ENCODE measurements at regions not wholly inside any gene's neighbourhood (a gene's known extent, or its start where the extent isn't known, plus 50 kb on each side); places are given as distances from the start of the nearest gene placed in this dataset.
"Not testable (repeated sequence)": the region's sequence is repeated elsewhere in the genome, so short reads cannot be mapped to it uniquely, and the experiment has no call there.

GRCh38 chr9:68627104-68627503 lies 77.9 kb upstream of the PIP5K1B start:
- intact Hi-C loops (cut with micrococcal nuclease), result no loop called here
- ATAC-seq (no peak), DNase-seq (no peak)
- ChIA-PET CTCF (interaction anchor here (0.7 kb wide), 1 partner anchor 372 kb away, joined by 3 read pairs; no protein-coding TSS in a partner anchor), POLR2A (no interaction called here)
- no peaks in the 10 kb centered on the region for H3K9me3 Mint-ChIP-seq
- no peaks in the 10 kb centered on the region for H3K4me1 Mint-ChIP-seq
- no peak overlapping the region for H3K4me3 Mint-ChIP-seq
- H3K36me3 ChIP-seq (ENCODE audit: control insufficient read depth in 2 of 3, insufficient read depth in 3 of 3, low read length in 3 of 3), result no peaks in the 10 kb centered on the region
- peaks cover 0 to 9% (median 6%) of the 10 kb centered on the region in 5 donors for H3K27me3 Mint-ChIP-seq
- H3K4me3 ChIP-seq (ENCODE audit: low read length), result no peak overlapping the region
- H3K27ac Mint-ChIP-seq, result no peak overlapping the region
- no peaks in the 10 kb centered on the region for H3K9me3 ChIP-seq (ENCODE audit: control insufficient read depth in 2 of 3, low read length in 3 of 3)
- H3K27ac ChIP-seq (ENCODE audit: low read depth, low read length), result no peak overlapping the region
- H3K27me3 ChIP-seq (ENCODE audit: control insufficient read depth in 2 of 2, insufficient read depth in 2 of 2, low read length in 2 of 2), result peaks cover 0 to 3% of the 10 kb centered on the region in 2 donors
- H3K36me3 Mint-ChIP-seq, result no peaks in the 10 kb centered on the region
- H3K4me1 ChIP-seq (ENCODE audit: control insufficient read depth in 2 of 2, insufficient read depth in 2 of 2, low read length in 2 of 2), result no peaks in the 10 kb centered on the region

GRCh38 chr9:68627594-68627993 lies 77.4 kb upstream of the PIP5K1B start:
- CTCF ChIA-PET, result interaction anchor here (0.7 kb wide), 1 partner anchor 372 kb away, joined by 3 read pairs; no protein-coding TSS in a partner anchor
- no peak overlapping the region for H3K4me3 Mint-ChIP-seq
- intact Hi-C loops (cut with micrococcal nuclease), result no loop called here

DNA sequence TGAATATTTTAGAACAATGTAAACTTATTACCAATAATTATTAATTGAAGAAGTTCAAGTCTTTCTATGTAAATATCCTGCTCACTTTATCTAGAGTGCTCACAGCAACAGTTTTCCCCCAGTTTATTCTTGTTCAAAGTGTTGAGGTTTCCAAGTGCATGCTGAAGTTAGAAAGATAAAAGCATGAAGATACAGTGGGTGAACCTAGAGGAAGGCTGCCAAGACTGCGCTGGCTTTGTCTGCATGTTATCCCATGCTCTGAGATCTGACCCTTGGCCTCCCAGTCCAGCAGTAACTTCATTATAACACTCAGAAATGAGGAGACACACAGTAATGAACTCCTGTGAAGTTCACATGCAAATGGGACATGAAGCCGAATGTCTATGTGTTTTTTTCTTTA lies 76.0 kb upstream of the PIP5K1B start:
- no peaks in the 10 kb centered on the region for H3K36me3 ChIP-seq (ENCODE audit: control insufficient read depth in 2 of 3, insufficient read depth in 3 of 3, low read length in 3 of 3)
- H3K27me3 ChIP-seq (ENCODE audit: control insufficient read depth in 2 of 2, insufficient read depth in 2 of 2, low read length in 2 of 2), result no peaks in the 10 kb centered on the region
- no peaks in the 10 kb centered on the region for H3K4me1 ChIP-seq (ENCODE audit: control insufficient read depth in 2 of 2, insufficient read depth in 2 of 2, low read length in 2 of 2)
- H3K27ac ChIP-seq (ENCODE audit: low read depth, low read length), result no peak overlapping the region
- no peak overlapping the region for H3K4me3 Mint-ChIP-seq
- no peaks in the 10 kb centered on the region for H3K4me1 Mint-ChIP-seq
- intact Hi-C loops (cut with micrococcal nuclease), result no loop called here
- H3K9me3 ChIP-seq (ENCODE audit: control insufficient read depth in 2 of 3, low read length in 3 of 3), result no peaks in the 10 kb centered on the region
- H3K36me3 Mint-ChIP-seq, result no peaks in the 10 kb centered on the region
- DNase-seq (no peak), ATAC-seq (no peak)
- no peaks in the 10 kb centered on the region for H3K9me3 Mint-ChIP-seq
- POLR2A ChIA-PET, result no interaction called here
- no peak overlapping the region for H3K27ac Mint-ChIP-seq
- CTCF ChIA-PET, result no interaction called here
- H3K4me3 ChIP-seq (ENCODE audit: low read length), result no peak overlapping the region
- peaks cover 0 to 9% (median 3%) of the 10 kb centered on the region in 5 donors for H3K27me3 Mint-ChIP-seq

More at GRCh38 chr9:68627594-68627993, 77.4 kb upstream of the PIP5K1B start:
- POLR2A ChIA-PET, result no interaction called here
- Histone ChIP-seq H3K36me3 (ENCODE audit: control insufficient read depth in 2 of 3, insufficient read depth in 3 of 3, low read length in 3 of 3) (no peaks in the 10 kb centered on the region), H3K4me1 (ENCODE audit: control insufficient read depth in 2 of 2, insufficient read depth in 2 of 2, low read length in 2 of 2) (no peaks in the 10 kb centered on the region), H3K27me3 (ENCODE audit: control insufficient read depth in 2 of 2, insufficient read depth in 2 of 2, low read length in 2 of 2) (peaks cover 0 to 3% of the 10 kb centered on the region in 2 donors), H3K27ac (ENCODE audit: low read depth, low read length) (no peak overlapping the region), H3K9me3 (ENCODE audit: control insufficient read depth in 2 of 3, low read length in 3 of 3) (no peaks in the 10 kb centered on the region), H3K4me3 (ENCODE audit: low read length) (no peak overlapping the region)
- DNase-seq (no peak), ATAC-seq (no peak)
- Mint-ChIP-seq H3K4me1 (no peaks in the 10 kb centered on the region), H3K9me3 (no peaks in the 10 kb centered on the region), H3K27ac (no peak overlapping the region), H3K27me3 (peaks cover 0 to 9% (median 6%) of the 10 kb centered on the region in 5 donors), H3K36me3 (no peaks in the 10 kb centered on the region)

DNA sequence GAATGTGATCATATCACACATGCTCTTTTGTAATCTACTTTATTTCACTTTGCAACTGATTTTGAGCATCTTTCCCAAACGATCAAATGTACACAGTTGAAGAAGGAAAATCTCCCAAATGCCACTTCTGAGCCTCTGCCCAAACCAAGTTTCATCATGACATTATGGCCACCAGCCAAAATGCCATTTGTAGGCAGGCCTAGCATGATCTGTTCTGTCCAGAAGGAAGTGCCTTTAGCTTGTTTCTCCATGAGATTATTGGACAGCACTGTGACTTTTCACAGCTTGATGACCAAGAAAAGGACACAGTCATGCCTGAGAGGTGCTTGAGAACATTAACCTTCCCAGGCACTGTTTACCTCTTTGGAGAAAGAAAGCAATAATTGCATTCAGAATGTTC lies 73.2 kb upstream of the PIP5K1B start:
- Mint-ChIP-seq H3K36me3 (no peaks in the 10 kb centered on the region), H3K27ac (no peak overlapping the region), H3K4me1 (peaks cover 0 to 3% (median 0%) of the 10 kb centered on the region in 7 donors), H3K27me3 (peaks cover 0 to 10% (median 2%) of the 10 kb centered on the region in 5 donors), H3K4me3 (no peak overlapping the region), H3K9me3 (peaks cover 0 to 3% (median 0%) of the 10 kb centered on the region in 11 donors)
- CTCF ChIA-PET, result no interaction called here
- DNase-seq (no peak), ATAC-seq (no peak)
- POLR2A ChIA-PET, result no interaction called here
- Histone ChIP-seq H3K4me1 (ENCODE audit: control insufficient read depth in 2 of 2, insufficient read depth in 2 of 2, low read length in 2 of 2) (no peaks in the 10 kb centered on the region), H3K4me3 (ENCODE audit: low read length) (no peak overlapping the region), H3K27ac (ENCODE audit: low read depth, low read length) (no peak overlapping the region), H3K27me3 (ENCODE audit: control insufficient read depth in 2 of 2, insufficient read depth in 2 of 2, low read length in 2 of 2) (no peaks in the 10 kb centered on the region), H3K9me3 (ENCODE audit: control insufficient read depth in 2 of 3, low read length in 3 of 3) (no peaks in the 10 kb centered on the region), H3K36me3 (ENCODE audit: control insufficient read depth in 2 of 3, insufficient read depth in 3 of 3, low read length in 3 of 3) (no peaks in the 10 kb centered on the region)
- intact Hi-C loops (cut with micrococcal nuclease), result no loop called here

GRCh38 chr9:68637020-68637419 lies 68.0 kb upstream of the PIP5K1B start:
- intact Hi-C loops (cut with micrococcal nuclease), result no loop called here
- ChIA-PET CTCF (interaction anchor here (0.6 kb wide), 1 partner anchor 330 kb away, joined by 3 read pairs; no protein-coding TSS in a partner anchor), POLR2A (no interaction called here)
- H3K36me3 ChIP-seq (ENCODE audit: control insufficient read depth in 2 of 3, insufficient read depth in 3 of 3, low read length in 3 of 3), result no peaks in the 10 kb centered on the region
- no peaks in the 10 kb centered on the region for H3K9me3 ChIP-seq (ENCODE audit: control insufficient read depth in 2 of 3, low read length in 3 of 3)
- H3K4me3 ChIP-seq (ENCODE audit: low read length), result no peak overlapping the region
- Mint-ChIP-seq H3K27me3 (peaks cover 0 to 7% (median 0%) of the 10 kb centered on the region in 5 donors), H3K4me1 (peaks cover 0 to 3% (median 0%) of the 10 kb centered on the region in 7 donors), H3K4me3 (no peak overlapping the region), H3K9me3 (peaks cover 0 to 3% (median 0%) of the 10 kb centered on the region in 11 donors), H3K36me3 (no peaks in the 10 kb centered on the region), H3K27ac (no peak overlapping the region)
- no peaks in the 10 kb centered on the region for H3K4me1 ChIP-seq (ENCODE audit: control insufficient read depth in 2 of 2, insufficient read depth in 2 of 2, low read length in 2 of 2)
- no peak for ATAC-seq
- H3K27me3 ChIP-seq (ENCODE audit: control insufficient read depth in 2 of 2, insufficient read depth in 2 of 2, low read length in 2 of 2), result no peaks in the 10 kb centered on the region
- H3K27ac ChIP-seq (ENCODE audit: low read depth, low read length), result no peak overlapping the region
- no peak for DNase-seq

DNA sequence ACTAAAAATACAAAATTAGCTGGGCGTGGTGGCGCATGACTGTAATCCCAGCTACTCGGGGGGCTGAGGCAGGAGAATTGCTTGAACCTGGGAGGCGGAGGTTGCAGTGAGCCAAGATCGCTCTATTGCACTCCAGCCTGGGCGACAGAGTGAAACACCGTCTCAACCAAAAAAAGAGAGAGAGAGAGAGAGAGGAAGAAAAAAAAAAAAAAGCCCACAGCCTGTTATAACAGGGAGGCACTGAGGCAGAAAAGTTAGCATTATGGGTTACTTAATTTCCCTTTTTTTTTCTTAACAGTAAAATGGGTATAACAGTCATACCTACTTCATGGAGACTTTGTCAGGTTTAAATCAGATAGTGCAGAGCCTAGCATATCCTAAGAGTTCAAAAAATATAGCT lies 65.8 kb upstream of the PIP5K1B start:
- H3K36me3 Mint-ChIP-seq; H3K4me1 Mint-ChIP-seq; H3K4me1 ChIP-seq (ENCODE audit: control insufficient read depth in 2 of 2, insufficient read depth in 2 of 2, low read length in 2 of 2); CTCF ChIA-PET; H3K4me3 ChIP-seq (ENCODE audit: low read length); POLR2A ChIA-PET; H3K9me3 Mint-ChIP-seq; H3K27ac Mint-ChIP-seq; H3K36me3 ChIP-seq (ENCODE audit: control insufficient read depth in 2 of 3, insufficient read depth in 3 of 3, low read length in 3 of 3); H3K27me3 ChIP-seq (ENCODE audit: control insufficient read depth in 2 of 2, insufficient read depth in 2 of 2, low read length in 2 of 2); intact Hi-C loops (cut with micrococcal nuclease); H3K27ac ChIP-seq (ENCODE audit: low read depth, low read length); H3K27me3 Mint-ChIP-seq; ATAC-seq; H3K9me3 ChIP-seq (ENCODE audit: control insufficient read depth in 2 of 3, low read length in 3 of 3); H3K4me3 Mint-ChIP-seq; DNase-seq: not testable (repeated sequence)

DNA sequence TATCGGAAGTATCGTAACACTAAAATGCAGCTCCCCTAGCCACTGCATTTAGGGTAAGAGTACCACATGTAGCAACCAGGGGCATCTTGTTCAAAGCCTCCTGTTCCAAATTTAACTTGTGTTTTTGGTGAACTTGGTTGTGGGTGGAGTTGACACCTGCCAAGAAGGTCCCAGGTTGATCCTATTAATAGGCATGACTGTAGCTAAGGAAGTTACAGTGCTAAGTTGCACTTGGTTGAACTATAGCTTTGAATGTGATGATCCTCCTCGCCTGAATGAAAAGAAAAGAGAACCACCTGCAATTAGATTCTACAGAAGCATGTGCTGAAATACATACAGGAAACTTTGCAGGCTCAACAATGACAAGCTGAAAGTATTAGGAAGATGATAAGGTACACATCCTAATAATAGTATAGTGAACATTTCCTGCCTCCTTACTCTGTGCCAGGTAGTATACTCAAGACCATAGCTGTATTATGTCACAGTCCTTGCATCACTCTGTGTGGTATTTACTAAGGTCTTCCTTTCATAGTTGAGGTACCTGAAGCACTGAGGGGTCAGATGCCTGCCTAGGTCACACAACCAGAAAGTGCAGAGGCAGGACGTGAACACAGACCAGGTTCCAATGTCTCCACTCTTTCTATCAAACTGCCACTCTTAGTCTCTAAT lies 64.5 kb upstream of the PIP5K1B start:
- ATAC-seq (peak; percentile 37), DNase-seq (no peak)
- H3K4me1 ChIP-seq (ENCODE audit: control insufficient read depth in 2 of 2, insufficient read depth in 2 of 2, low read length in 2 of 2), result no peaks in the 10 kb centered on the region
- H3K4me1 Mint-ChIP-seq, result peaks cover 0 to 3% (median 0%) of the 10 kb centered on the region in 7 donors
- no peaks in the 10 kb centered on the region for H3K36me3 ChIP-seq (ENCODE audit: control insufficient read depth in 2 of 3, insufficient read depth in 3 of 3, low read length in 3 of 3)
- POLR2A ChIA-PET, result no interaction called here
- no peak overlapping the region for H3K4me3 ChIP-seq (ENCODE audit: low read length)
- H3K4me3 Mint-ChIP-seq, result no peak overlapping the region
- H3K27me3 Mint-ChIP-seq, result peaks cover 0 to 6% (median 0%) of the 10 kb centered on the region in 5 donors
- H3K27ac ChIP-seq (ENCODE audit: low read depth, low read length), result no peak overlapping the region
- no peak overlapping the region for H3K27ac Mint-ChIP-seq
- no peaks in the 10 kb centered on the region for H3K27me3 ChIP-seq (ENCODE audit: control insufficient read depth in 2 of 2, insufficient read depth in 2 of 2, low read length in 2 of 2)
- intact Hi-C loops (cut with micrococcal nuclease), result no loop called here
- H3K9me3 Mint-ChIP-seq, result peaks cover 0 to 3% (median 0%) of the 10 kb centered on the region in 11 donors
- H3K9me3 ChIP-seq (ENCODE audit: control insufficient read depth in 2 of 3, low read length in 3 of 3), result no peaks in the 10 kb centered on the region
- CTCF ChIA-PET, result no interaction called here
- no peaks in the 10 kb centered on the region for H3K36me3 Mint-ChIP-seq

All from naive thymus-derived CD4-positive, alpha-beta T cell (primary cell).